Breast epithelium (tissue), 4 donors: ENCODE measurements at regions not wholly inside any gene's neighbourhood (a gene's known extent, or its start where the extent isn't known, plus 50 kb on each side); places are given as distances from the start of the nearest gene placed in this dataset.

Source experiments
- DNase-seq, 2 donors: peaks; one replicate each; pipeline ENCODE4 v3.0.0-alpha.2; 2019; ENCODE audit warnings: low spot score in 2 of 2
- H3K27ac ChIP-seq, 2 donors: fragments of 200-600 bp; sonication (generic) in 1 of 2; one replicate each; pipeline ENCODE4 v1.5.1; 2016 to 2019; ENCODE audit warnings: mild to moderate bottlenecking in 1 of 2
- H3K27me3 ChIP-seq, 2 donors: fragments of 200-600 bp; sonication (generic) in 1 of 2; one replicate each; pipeline versions ENCODE4 v1.5.1 to v1.6.0; 2017 to 2019; ENCODE audit warnings: control low read depth in 1 of 2, mild to moderate bottlenecking in 1 of 2
- H3K36me3 ChIP-seq: fragments of 200-600 bp; one replicate; pipeline ENCODE4 v1.5.1; 2019
- H3K4me1 ChIP-seq, 2 donors: fragments of 200-600 bp; sonication (generic); one replicate each; pipeline ENCODE4 v1.5.1; 2016 to 2019; ENCODE audit warnings: control low read depth in 1 of 2
- H3K4me3 ChIP-seq, 3 donors: fragments of 200-600 bp; sonication (generic); 1 replicate in 2 of 3; 2 replicates in 1 of 3; pipeline ENCODE4 v1.5.1; 2016 to 2019; ENCODE audit warnings: mild to moderate bottlenecking in 3 of 3, moderate library complexity in 2 of 3
- H3K9me3 ChIP-seq, 2 donors: fragments of 200-600 bp; sonication (generic) in 1 of 2; one replicate each; pipeline ENCODE4 v1.5.1; 2016 to 2019; ENCODE audit warnings: control low read depth in 1 of 2
- CTCF ChIP-seq, 3 donors: fragments of 450-650 bp; IDR thresholded peaks; one replicate each; pipeline ENCODE4 v1.5.1; 2016 to 2017; ENCODE audit warnings: antibody characterized with exemption in 3 of 3, mild to moderate bottlenecking in 3 of 3, moderate library complexity in 3 of 3
- POLR2A ChIP-seq: fragments of 450-650 bp; IDR thresholded peaks from one replicate; pipeline ENCODE4 v1.6.1; 2016; ENCODE audit warnings: antibody characterized with exemption, mild to moderate bottlenecking, moderate library complexity
- POLR2AphosphoS5 ChIP-seq, 3 donors: sonication (generic); formaldehyde crosslinking; IDR thresholded peaks; one replicate each; pipeline ENCODE4 v1.6.1; 2017; ENCODE audit warnings: antibody characterized with exemption in 3 of 3
- intact Hi-C: fragments of 100-400 bp; cut with DNase I; formaldehyde crosslinking; loops from one replicate; pipeline ENCODE4 v1.15.1; 2023; ENCODE audit warnings: low total_unique reads

GRCh38 chr15:31151301-31152233 is 50.0 kb upstream of the TRPM1 start:
- intact Hi-C loops = no loop called here
- TF ChIP-seq POLR2AphosphoS5 (IDR thresholded peaks at IDR 0.05) = no peak
- no peak for TF ChIP-seq CTCF (IDR thresholded peaks at IDR 0.05)
- no peak for TF ChIP-seq POLR2A
- DNase-seq = no peak
- Histone ChIP-seq H3K4me3 (no peak overlapping the region), H3K27ac (no peak overlapping the region), H3K36me3 (no peaks in the 10 kb centered on the region), H3K27me3 (no peaks in the 10 kb centered on the region), H3K9me3 (no peaks in the 10 kb centered on the region), H3K4me1 (no peaks in the 10 kb centered on the region)

- H3K27me3 ChIP-seq = no peaks in the 10 kb centered on the region
- H3K9me3 ChIP-seq = no peaks in the 10 kb centered on the region
- TF ChIP-seq POLR2A (no peak), POLR2AphosphoS5 (IDR thresholded peaks at IDR 0.05) (no peak), CTCF (IDR thresholded peaks at IDR 0.05) (no peak)
- H3K36me3 ChIP-seq = no peaks in the 10 kb centered on the region
- H3K4me3 ChIP-seq = no peak overlapping the region
- no peak overlapping the region for H3K27ac ChIP-seq
- intact Hi-C loops = no loop called here
- no peaks in the 10 kb centered on the region for H3K4me1 ChIP-seq
- no peak for DNase-seq
These were observed 52.0 kb upstream of the TRPM1 start for GRCh38 chr15:31153531-31153930.

- no peak overlapping the region for H3K4me3 ChIP-seq
These were observed 53.6 kb upstream of the TRPM1 start for GRCh38 chr15:31155151-31155550.

GRCh38 chr15:31156226-31156625 is 54.7 kb upstream of the TRPM1 start:
- H3K4me3 ChIP-seq = no peak overlapping the region
- no peaks in the 10 kb centered on the region for H3K4me1 ChIP-seq
- H3K27ac ChIP-seq = no peak overlapping the region
- no peak for TF ChIP-seq POLR2AphosphoS5 (IDR thresholded peaks at IDR 0.05)
- no peak for TF ChIP-seq CTCF (IDR thresholded peaks at IDR 0.05)
- no peak for TF ChIP-seq POLR2A
- H3K36me3 ChIP-seq = no peaks in the 10 kb centered on the region
- intact Hi-C loops = no loop called here
- no peaks in the 10 kb centered on the region for H3K9me3 ChIP-seq
- H3K27me3 ChIP-seq = no peaks in the 10 kb centered on the region
- DNase-seq = no peak

More at GRCh38 chr15:31155151-31155550, 53.6 kb upstream of the TRPM1 start:
- no peaks in the 10 kb centered on the region for H3K36me3 ChIP-seq
- no peaks in the 10 kb centered on the region for H3K9me3 ChIP-seq
- no peak for TF ChIP-seq CTCF (IDR thresholded peaks at IDR 0.05)
- TF ChIP-seq POLR2A = no peak
- DNase-seq = no peak
- intact Hi-C loops = no loop called here
- no peak overlapping the region for H3K27ac ChIP-seq
- H3K4me1 ChIP-seq = no peaks in the 10 kb centered on the region
- no peaks in the 10 kb centered on the region for H3K27me3 ChIP-seq

- no peaks in the 10 kb centered on the region for H3K27me3 ChIP-seq
These were observed 55.3 kb upstream of the TRPM1 start for GRCh38 chr15:31156808-31157207.

More at GRCh38 chr15:31156808-31157207, 55.3 kb upstream of the TRPM1 start:
- H3K27ac ChIP-seq = no peak overlapping the region
- no peaks in the 10 kb centered on the region for H3K4me1 ChIP-seq
- TF ChIP-seq POLR2A = no peak
- no peak for TF ChIP-seq POLR2AphosphoS5 (IDR thresholded peaks at IDR 0.05)
- TF ChIP-seq CTCF (IDR thresholded peaks at IDR 0.05) = no peak
- intact Hi-C loops = no loop called here
- H3K36me3 ChIP-seq = no peaks in the 10 kb centered on the region
- no peaks in the 10 kb centered on the region for H3K9me3 ChIP-seq
- no peak overlapping the region for H3K4me3 ChIP-seq
- no peak for DNase-seq
